Type B pancreatic cell (in vitro differentiated cells): ENCODE measurements at regions not wholly inside any gene's neighbourhood (a gene's known extent, or its start where the extent isn't known, plus 50 kb on each side); places are given as distances from the start of the nearest gene placed in this dataset.

Experiments
- DNase-seq: peaks from one replicate; pipeline ENCODE4 v3.0.0; 2021; ENCODE audit warnings: mixed read lengths; ENCODE audit not compliant: unreplicated experiment; ENCODE audit errors: extremely low spot score
- H3K27ac Mint-ChIP-seq: 2 replicates; pipeline ENCODE4 v1.8.0; 2021; ENCODE audit warnings: mild to moderate bottlenecking, mixed read lengths
- H3K27me3 Mint-ChIP-seq: 2 replicates; pipeline ENCODE4 v1.8.0; 2021; ENCODE audit warnings: mixed read lengths
- H3K36me3 Mint-ChIP-seq: 2 replicates; pipeline ENCODE4 v1.8.0; 2021; ENCODE audit warnings: mixed read lengths
- H3K4me1 Mint-ChIP-seq: one replicate; pipeline ENCODE4 v1.8.0; 2021; ENCODE audit warnings: mixed read lengths; ENCODE audit not compliant: unreplicated experiment
- H3K4me3 Mint-ChIP-seq: 2 replicates; pipeline ENCODE4 v1.8.0; 2021; ENCODE audit warnings: mild to moderate bottlenecking, mixed read lengths
- H3K9me3 Mint-ChIP-seq: 2 replicates; pipeline ENCODE4 v1.8.0; 2021; ENCODE audit warnings: mixed read lengths
- CTCF ChIP-seq: fragments of 200-600 bp; sonication (generic); conservative IDR thresholded peaks from 2 replicates; pipeline ENCODE4 v1.5.0; 2021; ENCODE audit warnings: antibody characterized with exemption, mild to moderate bottlenecking

DNA sequence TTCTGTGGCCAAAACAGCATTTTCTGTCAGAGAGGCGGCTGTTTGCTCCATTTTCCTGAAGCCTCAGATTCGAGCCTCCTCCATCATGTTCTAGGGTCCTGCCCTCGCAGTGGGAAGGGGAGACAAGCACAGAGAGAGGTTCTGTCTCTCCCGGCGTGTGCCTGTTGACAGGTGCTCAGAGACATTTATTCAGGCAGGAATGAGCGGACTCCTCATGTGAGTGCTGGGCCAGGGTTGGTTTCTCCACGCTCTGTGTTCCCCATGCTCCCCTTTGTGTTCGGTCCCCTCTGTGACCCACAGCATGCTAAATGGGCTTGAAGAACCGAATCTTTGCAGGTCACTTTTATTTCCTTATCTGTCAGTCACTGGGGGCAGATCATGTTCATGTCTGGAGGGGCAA is 374.6 kb downstream of the GLRX3 start:
- Mint-ChIP-seq H3K4me3 (no peak overlapping the region), H3K9me3 (no peaks in the 10 kb centered on the region), H3K4me1 (no peaks in the 10 kb centered on the region), H3K27me3 (peaks cover 36% of the 10 kb centered on the region), H3K27ac (no peak overlapping the region), H3K36me3 (no peaks in the 10 kb centered on the region)
- DNase-seq: no peak
- TF ChIP-seq CTCF: no peak

- peaks cover 27% of the 10 kb centered on the region for H3K27me3 Mint-ChIP-seq
- H3K36me3 Mint-ChIP-seq: no peaks in the 10 kb centered on the region
- no peaks in the 10 kb centered on the region for H3K4me1 Mint-ChIP-seq
- H3K4me3 Mint-ChIP-seq: no peak overlapping the region
- no peak overlapping the region for H3K27ac Mint-ChIP-seq
- H3K9me3 Mint-ChIP-seq: no peaks in the 10 kb centered on the region
- TF ChIP-seq CTCF: no peak
- no peak for DNase-seq
Observed at GRCh38 chr10:130511766-130512165, 375.6 kb downstream of the GLRX3 start.

DNA sequence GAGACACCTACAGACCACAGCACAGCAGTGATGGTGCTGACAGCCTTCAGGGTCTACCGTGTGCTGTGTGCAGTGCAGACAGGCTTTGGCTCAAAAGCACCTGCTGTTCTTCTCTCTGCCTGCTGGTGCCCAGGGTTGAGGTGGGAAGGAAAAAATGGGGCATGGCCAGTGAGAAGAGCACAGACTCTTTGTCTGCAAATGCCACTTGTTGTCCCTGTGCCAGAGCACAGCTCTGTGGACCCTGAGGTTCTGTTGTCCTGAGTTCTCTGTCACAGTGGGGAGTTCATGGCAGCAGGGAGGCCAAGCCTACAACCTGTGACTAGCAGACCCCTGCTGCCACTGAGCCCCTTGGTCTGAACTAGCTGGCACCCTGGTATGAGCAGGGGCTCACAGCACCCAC is 376.7 kb downstream of the GLRX3 start:
- no peaks in the 10 kb centered on the region for H3K36me3 Mint-ChIP-seq

GRCh38 chr10:130513686-130514476 is 377.7 kb downstream of the GLRX3 start:
- Mint-ChIP-seq H3K27me3 (peaks cover 28% of the 10 kb centered on the region), H3K4me1 (no peaks in the 10 kb centered on the region), H3K36me3 (no peaks in the 10 kb centered on the region), H3K4me3 (no peak overlapping the region), H3K27ac (no peak overlapping the region), H3K9me3 (no peaks in the 10 kb centered on the region)
- DNase-seq: no peak
- no peak for TF ChIP-seq CTCF

More for the DNA sequence above, 376.7 kb downstream of the GLRX3 start:
- DNase-seq: no peak
- Mint-ChIP-seq H3K9me3 (no peaks in the 10 kb centered on the region), H3K4me3 (no peak overlapping the region), H3K4me1 (no peaks in the 10 kb centered on the region), H3K27me3 (peaks cover 31% of the 10 kb centered on the region), H3K27ac (no peak overlapping the region)
- TF ChIP-seq CTCF: no peak

DNA sequence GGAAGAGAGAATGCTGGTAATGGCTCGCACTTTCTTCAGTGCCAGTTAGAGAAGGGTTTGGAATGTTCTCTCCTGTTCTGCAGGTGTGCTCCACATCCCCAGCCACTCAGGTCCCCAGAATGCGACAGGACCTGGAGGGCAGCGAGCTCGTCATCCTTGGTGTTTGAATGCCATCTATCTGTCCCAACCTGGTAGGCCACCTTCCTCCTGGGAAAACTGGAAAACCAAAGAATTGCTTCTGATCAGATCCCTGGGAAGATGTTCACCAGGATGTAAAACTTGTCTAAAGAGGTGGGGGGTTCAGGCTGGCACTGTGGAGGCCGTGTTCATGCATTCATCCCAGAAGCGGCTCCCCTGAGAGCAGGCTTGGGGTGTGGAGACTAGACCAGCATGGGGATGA is 379.5 kb downstream of the GLRX3 start:
- no peaks in the 10 kb centered on the region for H3K4me1 Mint-ChIP-seq
- DNase-seq: no peak
- no peak overlapping the region for H3K4me3 Mint-ChIP-seq
- H3K27ac Mint-ChIP-seq: no peak overlapping the region
- no peaks in the 10 kb centered on the region for H3K36me3 Mint-ChIP-seq
- H3K9me3 Mint-ChIP-seq: no peaks in the 10 kb centered on the region
- peaks cover 17% of the 10 kb centered on the region for H3K27me3 Mint-ChIP-seq
- TF ChIP-seq CTCF: no peak
